ENCODE measurements at regions not wholly inside any gene's neighbourhood (a gene's known extent, or its start where the extent isn't known, plus 50 kb on each side); places are given as distances from the start of the nearest gene placed in this dataset.

DNA sequence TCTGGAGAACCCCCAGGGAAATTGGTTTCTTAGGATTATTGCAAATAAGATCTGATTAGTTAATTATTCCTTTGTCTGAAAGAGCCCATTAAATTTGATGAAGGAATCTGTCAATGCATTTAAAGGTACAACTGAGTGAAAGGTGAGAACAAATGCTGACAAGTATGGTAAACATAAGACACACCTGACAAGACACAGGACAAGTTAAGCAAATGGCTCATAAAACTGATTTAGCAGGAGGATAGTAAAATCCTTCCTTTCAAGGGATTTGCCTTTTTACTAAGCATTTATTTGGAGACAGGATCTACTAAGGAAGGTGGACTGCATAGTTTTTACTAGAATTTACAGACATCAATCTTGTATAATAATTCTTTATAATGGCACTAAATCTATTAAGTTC, 553.9 kb downstream of the SPRY1 start:
- no peak for TF ChIP-seq CTCF (conservative IDR thresholded peaks at IDR 0.05 in 1 of 2, IDR thresholded peaks at IDR 0.05 in 1 of 2; ENCODE audit: low read depth in 1 of 2, low read length in 2 of 2)
- TF ChIP-seq EZH2 (IDR thresholded peaks at IDR 0.05; ENCODE audit: low read length, missing control alignments), result no peak

Measured in fibroblast of lung (primary cell).